KBM-7 (cell line): ENCODE measurements at regions not wholly inside any gene's neighbourhood (a gene's known extent, or its start where the extent isn't known, plus 50 kb on each side); places are given as distances from the start of the nearest gene placed in this dataset.
"Not testable (repeated sequence)": the region's sequence is repeated elsewhere in the genome, so short reads cannot be mapped to it uniquely, and the experiment has no call there.

Experiments used
- DNase-seq: peaks from one replicate; pipeline ENCODE4 v3.0.0-alpha.2; 2015
- in situ Hi-C: fragments of 300-500 bp; cut with MboI; formaldehyde crosslinking; loops from 2 replicates; pipeline ENCODE4 v1.14.3; 2020; ENCODE audit warnings: low sequenced_read_pairs, low pct_unique_long_range_greater_than_20kb, mixed read lengths

DNA sequence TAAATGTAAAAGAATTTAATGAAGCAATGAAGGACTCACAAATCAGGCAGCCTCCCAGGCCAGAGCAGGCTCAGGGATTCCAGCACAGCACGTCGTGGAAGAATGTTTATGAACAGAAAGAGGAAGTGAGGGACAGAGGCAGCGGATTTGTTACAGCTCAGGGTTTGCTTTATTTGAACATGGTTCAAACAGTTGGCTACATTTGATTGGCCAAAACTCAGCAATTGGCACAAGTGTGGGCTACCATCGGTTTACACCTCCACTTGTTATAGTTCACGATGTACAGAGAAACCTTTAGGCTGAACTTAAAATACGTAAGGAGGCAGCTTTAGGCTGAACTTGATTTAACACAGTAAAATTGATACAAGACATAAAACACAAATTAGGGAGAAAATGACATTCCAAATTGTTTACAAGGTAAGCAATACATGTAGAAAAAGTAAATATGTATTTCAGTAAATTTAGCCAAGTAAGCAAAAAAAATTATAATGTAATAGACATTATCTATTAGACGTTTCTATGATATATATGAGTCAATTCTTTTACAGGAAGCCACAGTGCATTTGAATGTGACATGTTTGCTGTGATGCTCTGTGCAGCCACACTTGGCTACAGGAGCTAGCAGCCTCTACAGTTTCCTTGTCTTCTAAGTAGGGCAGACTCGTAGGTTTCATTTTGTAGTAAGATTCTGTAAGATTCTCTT, 126.5 kb downstream of the ADSS2 start:
- DNase-seq, result peak; percentile 82
- in situ Hi-C loops, result no loop called here

- in situ Hi-C loops, result no loop called here
- no peak for DNase-seq
Observed at GRCh38 chr1:244326757-244327156, 125.0 kb downstream of the ADSS2 start.

DNA sequence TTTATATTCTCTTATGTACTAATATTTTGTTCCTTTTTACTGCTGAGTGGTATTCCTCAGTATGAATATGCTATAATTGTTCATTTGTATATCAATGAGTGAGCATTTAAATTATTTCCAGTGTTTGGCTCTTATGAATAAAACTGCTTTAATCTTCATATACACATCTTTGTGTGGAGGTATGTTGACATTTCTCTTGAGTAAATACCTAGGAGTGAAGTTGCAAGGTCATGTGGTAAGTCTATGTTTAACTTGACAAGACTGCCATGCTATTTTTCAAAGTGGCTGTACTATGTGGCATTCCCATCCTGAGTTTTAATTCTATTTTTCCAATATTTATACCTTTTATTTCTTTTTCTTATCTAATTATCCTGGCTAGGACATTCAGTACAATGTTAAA, 124.2 kb downstream of the ADSS2 start:
- in situ Hi-C loops, result no loop called here
- DNase-seq, result no peak

DNA sequence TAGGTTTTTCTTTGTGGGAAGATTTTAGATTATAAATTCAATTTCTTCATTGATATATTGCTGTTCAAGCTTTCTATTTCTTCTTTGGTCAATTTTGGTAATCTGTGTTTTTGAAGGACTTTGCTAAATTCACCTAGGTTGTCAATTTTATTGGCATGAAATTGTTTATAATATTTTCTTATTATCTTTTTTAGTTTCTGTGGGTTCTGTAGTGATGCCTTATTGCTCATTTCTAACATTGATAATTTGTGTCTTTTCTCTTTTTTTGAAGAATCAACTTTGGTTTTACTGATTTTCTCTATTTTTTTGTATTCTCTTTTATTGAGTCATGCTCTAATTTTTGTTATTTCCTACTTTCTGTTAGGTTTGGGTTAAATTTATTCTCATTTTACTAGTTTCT, 123.2 kb downstream of the ADSS2 start:
- no peak for DNase-seq
- in situ Hi-C loops, result no loop called here

DNA sequence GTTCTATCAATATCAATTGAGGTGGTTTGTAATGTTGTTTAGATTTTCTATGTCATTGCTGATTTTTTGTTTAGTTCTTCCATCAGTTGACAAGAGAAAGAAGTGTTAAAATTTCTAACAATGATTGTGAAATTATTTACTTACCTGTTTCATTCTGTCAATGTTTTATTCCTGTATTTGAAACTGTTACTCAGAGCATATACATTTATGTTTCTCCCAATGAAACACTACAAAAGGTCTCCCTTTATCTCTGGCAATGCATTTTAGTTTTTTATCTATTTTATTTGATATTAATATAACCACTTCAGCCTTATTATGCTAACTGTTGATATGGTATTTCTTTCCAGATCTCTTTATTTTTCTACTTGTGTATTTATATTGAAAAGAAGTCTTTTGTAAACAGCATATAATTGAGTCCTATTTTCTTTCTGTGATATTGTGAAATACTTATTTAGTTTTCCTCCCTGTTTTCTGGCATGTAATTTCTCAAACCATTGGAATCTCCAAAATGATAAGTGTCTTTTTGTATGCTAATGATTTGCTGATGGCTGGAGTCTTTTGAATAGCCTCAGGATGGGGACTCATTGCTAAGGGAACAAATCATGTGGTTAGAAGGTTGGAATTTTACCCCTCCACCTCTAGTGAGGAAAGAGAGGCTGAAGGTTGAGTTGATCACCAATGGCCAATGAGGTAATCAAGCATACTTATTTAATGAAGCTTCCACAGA, 122.0 kb downstream of the ADSS2 start:
- DNase-seq, result no peak
- in situ Hi-C loops, result no loop called here

DNA sequence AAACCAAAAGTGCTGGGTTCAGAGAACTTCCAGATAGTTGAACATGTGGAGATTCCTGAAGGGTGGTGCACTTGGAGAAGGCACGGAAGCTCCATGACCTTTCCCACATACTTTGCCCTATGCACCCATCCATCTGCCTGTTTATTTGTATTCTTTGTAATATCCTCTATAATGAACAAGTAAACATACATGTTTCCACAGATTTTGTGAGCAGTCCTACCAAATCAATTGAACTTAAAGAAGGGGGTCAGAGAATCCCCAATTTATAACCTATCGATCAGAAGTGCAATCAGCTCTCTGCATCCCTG, 121.4 kb downstream of the ADSS2 start:
- in situ Hi-C loops, result no loop called here
- no peak for DNase-seq

DNA sequence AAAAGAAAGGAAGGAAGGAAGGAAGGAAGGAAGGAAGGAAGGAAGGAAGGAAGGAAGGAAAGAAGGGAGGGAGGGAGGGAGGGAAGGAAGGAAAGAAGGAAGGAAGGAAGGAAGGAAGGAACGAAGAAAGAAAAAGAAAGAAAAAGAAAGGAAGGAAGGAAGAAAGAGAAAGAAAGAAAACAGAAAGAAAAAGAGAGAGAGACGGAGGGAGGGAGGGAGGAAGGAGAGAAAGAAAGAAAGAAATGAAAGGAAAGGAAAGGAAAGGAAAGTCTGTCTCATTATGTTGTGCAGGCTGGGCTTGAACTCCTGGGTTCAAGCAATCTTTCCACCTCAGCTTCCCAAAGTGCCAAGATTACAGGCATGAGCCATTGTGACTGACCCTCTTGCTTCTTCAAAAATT, 118.9 kb downstream of the ADSS2 start:
- in situ Hi-C loops, DNase-seq: not testable (repeated sequence)

GRCh38 chr1:244334315-244334714, 117.4 kb downstream of the ADSS2 start:
- DNase-seq, in situ Hi-C loops: not testable (repeated sequence)

DNA sequence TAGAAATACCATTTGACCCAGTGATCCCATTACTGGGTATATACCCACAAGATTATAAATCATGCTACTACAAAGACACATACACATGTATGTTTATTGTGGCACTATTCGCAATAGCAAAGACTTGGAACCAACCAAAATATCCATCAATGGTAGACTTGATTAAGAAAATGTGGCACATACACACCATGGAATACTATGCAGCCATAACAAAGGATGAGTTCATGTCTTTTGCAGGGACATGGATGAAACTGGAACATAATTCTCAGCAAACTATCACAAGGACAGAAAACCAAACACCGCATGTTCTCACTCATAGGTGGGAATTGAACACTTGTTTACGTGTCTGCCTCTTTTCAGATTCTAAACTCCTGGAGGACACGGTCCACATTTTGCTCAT, 116.9 kb downstream of the ADSS2 start:
- in situ Hi-C loops, DNase-seq: not testable (repeated sequence)

GRCh38 chr1:244335456-244335855, 116.3 kb downstream of the ADSS2 start:
- in situ Hi-C loops, result no loop called here
- DNase-seq, result no peak

GRCh38 chr1:244336232-244336899, 115.3 kb downstream of the ADSS2 start:
- in situ Hi-C loops, result no loop called here
- no peak for DNase-seq

GRCh38 chr1:244337839-244338238, 113.9 kb downstream of the ADSS2 start:
- in situ Hi-C loops, result no loop called here
- no peak for DNase-seq

- no peak for DNase-seq
- in situ Hi-C loops, result no loop called here
Observed at GRCh38 chr1:244339073-244339692, 112.5 kb downstream of the ADSS2 start.

GRCh38 chr1:244339776-244340175, 111.9 kb downstream of the ADSS2 start:
- in situ Hi-C loops, result no loop called here

GRCh38 chr1:244340396-244340795, 111.3 kb downstream of the ADSS2 start:
- no peak for DNase-seq
- in situ Hi-C loops, result no loop called here

More at GRCh38 chr1:244339776-244340175, 111.9 kb downstream of the ADSS2 start:
- DNase-seq, result no peak

- in situ Hi-C loops, result no loop called here
- DNase-seq, result peak; percentile 44
Observed at GRCh38 chr1:244341455-244342450, 110.0 kb downstream of the ADSS2 start.

GRCh38 chr1:244344001-244344400, 107.7 kb downstream of the ADSS2 start:
- no peak for DNase-seq
- in situ Hi-C loops, result no loop called here

DNA sequence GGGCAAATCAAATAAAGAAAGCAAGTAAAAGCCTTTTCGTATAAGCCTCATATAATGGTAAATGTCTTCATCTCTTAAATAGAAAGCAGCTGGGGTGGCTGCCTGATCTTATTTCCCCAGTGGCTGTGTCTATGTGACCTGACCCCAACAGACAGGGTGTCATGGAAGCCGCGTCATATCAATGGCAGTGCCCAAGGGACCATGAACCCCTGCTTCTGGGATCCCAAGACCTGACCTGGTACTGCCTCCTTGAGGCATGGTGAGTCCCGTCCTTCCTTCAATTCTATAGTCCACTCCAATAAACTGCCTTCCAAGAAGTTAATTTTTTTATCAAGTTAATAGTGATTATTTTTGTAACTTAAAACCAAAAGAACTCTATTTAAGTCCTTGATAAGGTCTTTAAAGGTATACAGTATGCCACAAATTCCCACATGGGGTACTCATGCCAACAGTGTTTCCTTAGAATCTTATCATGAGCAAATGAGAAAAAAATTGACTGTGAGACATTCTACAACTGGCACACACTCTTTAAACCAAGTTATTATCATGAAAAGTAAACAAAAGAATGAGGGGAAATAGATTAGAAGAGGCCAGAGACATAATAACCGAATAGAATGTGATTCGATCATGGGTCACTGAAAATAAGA, 104.6 kb downstream of the ADSS2 start:
- in situ Hi-C loops, result no loop called here
- DNase-seq, result no peak
